ENCODE measurements at regions not wholly inside any gene's neighbourhood (a gene's known extent, or its start where the extent isn't known, plus 50 kb on each side); places are given as distances from the start of the nearest gene placed in this dataset.

DNA sequence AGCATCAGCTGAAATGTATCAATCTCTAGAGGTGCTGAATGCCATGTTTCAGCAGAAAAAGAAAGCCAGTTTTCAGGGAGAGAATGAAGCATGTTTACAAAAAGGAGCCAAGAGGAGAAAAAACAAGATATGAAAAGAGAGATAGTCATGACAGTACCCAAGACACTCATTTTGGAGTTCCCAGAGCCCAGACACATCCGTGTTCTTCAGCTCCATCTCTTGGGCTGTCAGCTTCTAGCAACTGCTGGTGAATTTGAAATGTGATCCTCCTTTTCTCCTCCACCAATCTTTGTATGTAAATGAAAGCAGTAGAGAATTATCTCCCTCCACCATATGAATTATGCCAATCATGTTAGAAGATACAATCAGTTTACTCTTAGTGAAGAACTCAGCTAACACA is 93.0 kb upstream of the SLC25A36 start:
- 4% methylated on average over 1 of the region's 1 CpG for WGBS (ENCODE audit: low lambda C conversion rate)
- H3K9me3 ChIP-seq = no peaks in the 10 kb centered on the region
- no peak for DNase-seq
- no peak overlapping the region for H2AFZ ChIP-seq (ENCODE audit: low read depth)
- peaks cover 0 to 7% of the 10 kb centered on the region in 2 experiments; a peak in 1 of 4 replicates for H3K4me1 ChIP-seq (ENCODE audit: control insufficient read depth in 1 of 2, insufficient read depth in 2 of 2, low read depth in 1 of 2, low read length in 1 of 2)
- no peaks in the 10 kb centered on the region for H4K20me1 ChIP-seq (ENCODE audit: insufficient read depth)
- H3K27me3 ChIP-seq (ENCODE audit: insufficient read depth) = no peaks in the 10 kb centered on the region
- H3K9ac ChIP-seq = no peak overlapping the region
- no peak overlapping the region for H3K4me2 ChIP-seq
- ChIA-PET CTCF (interaction anchor here (0.7 to 1.4 kb wide), 3 partner anchors 16 to 912 kb away, joined by 3 to 5 read pairs (median 3); no protein-coding TSS in a partner anchor), POLR2A (no interaction called here)
- H3K4me3 ChIP-seq (ENCODE audit: low read depth in 2 of 2, low read length in 1 of 2) = no peak overlapping the region
- TF ChIP-seq SMC3 (IDR thresholded peaks at IDR 0.05; ENCODE audit: low read depth, low read length) (no peak), RAD21 (IDR thresholded peaks at IDR 0.05; ENCODE audit: low read length) (0 out of 2 replicates have a peak, but pooled peaks have one; percentile 9), MAX (IDR thresholded peaks at IDR 0.05; ENCODE audit: low read depth) (no peak)
- no peaks in the 10 kb centered on the region for H3K36me3 ChIP-seq (replicated peaks in 1 of 2; ENCODE audit: control insufficient read depth in 1 of 2, insufficient read depth in 2 of 2, low read length in 1 of 2)
- no peaks in the 10 kb centered on the region for H3K9me2 ChIP-seq
- no peaks in the 10 kb centered on the region for H3K79me2 ChIP-seq (ENCODE audit: insufficient read depth)
- no peaks in the 10 kb centered on the region for H3F3A ChIP-seq (replicated peaks; ENCODE audit: insufficient read depth)
- H3K27ac ChIP-seq (ENCODE audit: low read depth in 2 of 2, low read length in 1 of 2) = no peak overlapping the region

DNA sequence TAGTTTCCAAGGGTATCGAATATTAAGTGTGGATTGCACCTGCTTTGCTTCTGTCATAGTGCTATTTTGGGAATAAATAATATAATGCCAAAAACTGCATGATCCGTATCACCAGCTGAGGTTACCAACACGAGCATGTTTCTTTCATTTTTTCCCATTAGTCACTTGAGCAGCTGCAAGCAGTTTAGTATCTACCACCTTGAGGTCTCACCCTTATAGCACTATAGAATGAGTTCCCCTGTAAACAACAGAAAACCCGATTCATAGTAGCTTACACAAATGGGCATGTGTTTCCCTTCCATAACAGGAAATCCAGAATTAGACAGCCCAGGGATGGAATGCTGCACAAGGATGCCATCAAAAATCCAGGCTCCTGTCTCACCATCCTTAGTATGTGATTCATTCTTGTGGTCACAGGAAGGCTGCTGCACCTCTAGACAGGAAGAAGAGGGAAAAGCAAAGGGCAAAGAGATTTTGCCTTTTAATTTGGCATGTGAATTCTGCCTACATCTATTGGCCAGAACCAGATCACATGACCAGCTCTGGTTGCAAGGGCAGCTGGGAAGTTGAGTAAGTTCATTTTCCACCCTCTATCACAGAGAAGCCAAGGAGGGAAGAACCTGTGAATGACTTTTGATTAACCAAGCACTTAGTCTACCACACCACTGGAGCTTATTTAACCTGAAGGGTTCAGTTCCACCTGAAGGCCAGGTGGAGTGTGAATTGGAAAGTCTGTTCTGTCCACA is 91.3 kb upstream of the SLC25A36 start:
- Histone ChIP-seq H3K9me2 (no peaks in the 10 kb centered on the region), H3K79me2 (ENCODE audit: insufficient read depth) (no peaks in the 10 kb centered on the region), H3K9ac (no peak overlapping the region), H2AFZ (ENCODE audit: low read depth) (no peak overlapping the region), H3K27ac (ENCODE audit: low read depth in 2 of 2, low read length in 1 of 2) (no peak overlapping the region), H3K4me1 (ENCODE audit: control insufficient read depth in 1 of 2, insufficient read depth in 2 of 2, low read depth in 1 of 2, low read length in 1 of 2) (peaks cover 0 to 2% of the 10 kb centered on the region in 2 experiments; a peak in 1 of 4 replicates), H3F3A (replicated peaks; ENCODE audit: insufficient read depth) (no peaks in the 10 kb centered on the region), H4K20me1 (ENCODE audit: insufficient read depth) (no peaks in the 10 kb centered on the region), H3K4me2 (no peak overlapping the region), H3K4me3 (ENCODE audit: low read depth in 2 of 2, low read length in 1 of 2) (no peak overlapping the region), H3K9me3 (no peaks in the 10 kb centered on the region), H3K36me3 (replicated peaks in 1 of 2; ENCODE audit: control insufficient read depth in 1 of 2, insufficient read depth in 2 of 2, low read length in 1 of 2) (no peaks in the 10 kb centered on the region), H3K27me3 (ENCODE audit: insufficient read depth) (no peaks in the 10 kb centered on the region)
- TF ChIP-seq RXRA (IDR thresholded peaks at IDR 0.05; ENCODE audit: borderline replicate concordance, low read depth) (no peak), TCF12 (IDR thresholded peaks at IDR 0.05) (no peak), JUND (IDR thresholded peaks at IDR 0.05) (no peak), MAX (IDR thresholded peaks at IDR 0.05; ENCODE audit: low read depth) (no peak), POLR2AphosphoS5 (IDR thresholded peaks at IDR 0.05; ENCODE audit: low read depth, low read length) (no peak), GABPA (IDR thresholded peaks at IDR 0.05; ENCODE audit: low read depth) (no peak), FOXM1 (IDR thresholded peaks at IDR 0.05; ENCODE audit: low read depth) (no peak), SIN3A (IDR thresholded peaks at IDR 0.05; ENCODE audit: borderline replicate concordance, low read depth, low read length) (no peak), GATA2 (CRISPR knock-in tag; IDR thresholded peaks at IDR 0.05) (no peak), YY1 (IDR thresholded peaks at IDR 0.05; ENCODE audit: low read depth) (no peak), RCOR1 (IDR thresholded peaks at IDR 0.05; ENCODE audit: low read length) (no peak), RAD21 (IDR thresholded peaks at IDR 0.05; ENCODE audit: low read length) (no peak), ELF1 (IDR thresholded peaks at IDR 0.05) (no peak), TEAD4 (IDR thresholded peaks at IDR 0.05; ENCODE audit: borderline replicate concordance, insufficient read depth) (no peak), EZH2phosphoT487 (IDR thresholded peaks at IDR 0.05; ENCODE audit: borderline replicate concordance, low read depth) (no peak), SMC3 (IDR thresholded peaks at IDR 0.05; ENCODE audit: low read depth, low read length) (no peak)
- TF ChIP-seq, protein P1, sequence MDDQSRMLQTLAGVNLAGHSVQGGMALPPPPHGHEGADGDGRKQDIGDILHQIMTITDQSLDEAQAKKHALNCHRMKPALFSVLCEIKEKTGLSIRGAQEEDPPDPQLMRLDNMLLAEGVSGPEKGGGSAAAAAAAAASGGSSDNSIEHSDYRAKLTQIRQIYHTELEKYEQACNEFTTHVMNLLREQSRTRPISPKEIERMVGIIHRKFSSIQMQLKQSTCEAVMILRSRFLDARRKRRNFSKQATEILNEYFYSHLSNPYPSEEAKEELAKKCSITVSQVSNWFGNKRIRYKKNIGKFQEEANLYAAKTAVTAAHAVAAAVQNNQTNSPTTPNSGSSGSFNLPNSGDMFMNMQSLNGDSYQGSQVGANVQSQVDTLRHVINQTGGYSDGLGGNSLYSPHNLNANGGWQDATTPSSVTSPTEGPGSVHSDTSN (IDR thresholded peaks at IDR 0.05) = no peak
- TF ChIP-seq, protein P2, sequence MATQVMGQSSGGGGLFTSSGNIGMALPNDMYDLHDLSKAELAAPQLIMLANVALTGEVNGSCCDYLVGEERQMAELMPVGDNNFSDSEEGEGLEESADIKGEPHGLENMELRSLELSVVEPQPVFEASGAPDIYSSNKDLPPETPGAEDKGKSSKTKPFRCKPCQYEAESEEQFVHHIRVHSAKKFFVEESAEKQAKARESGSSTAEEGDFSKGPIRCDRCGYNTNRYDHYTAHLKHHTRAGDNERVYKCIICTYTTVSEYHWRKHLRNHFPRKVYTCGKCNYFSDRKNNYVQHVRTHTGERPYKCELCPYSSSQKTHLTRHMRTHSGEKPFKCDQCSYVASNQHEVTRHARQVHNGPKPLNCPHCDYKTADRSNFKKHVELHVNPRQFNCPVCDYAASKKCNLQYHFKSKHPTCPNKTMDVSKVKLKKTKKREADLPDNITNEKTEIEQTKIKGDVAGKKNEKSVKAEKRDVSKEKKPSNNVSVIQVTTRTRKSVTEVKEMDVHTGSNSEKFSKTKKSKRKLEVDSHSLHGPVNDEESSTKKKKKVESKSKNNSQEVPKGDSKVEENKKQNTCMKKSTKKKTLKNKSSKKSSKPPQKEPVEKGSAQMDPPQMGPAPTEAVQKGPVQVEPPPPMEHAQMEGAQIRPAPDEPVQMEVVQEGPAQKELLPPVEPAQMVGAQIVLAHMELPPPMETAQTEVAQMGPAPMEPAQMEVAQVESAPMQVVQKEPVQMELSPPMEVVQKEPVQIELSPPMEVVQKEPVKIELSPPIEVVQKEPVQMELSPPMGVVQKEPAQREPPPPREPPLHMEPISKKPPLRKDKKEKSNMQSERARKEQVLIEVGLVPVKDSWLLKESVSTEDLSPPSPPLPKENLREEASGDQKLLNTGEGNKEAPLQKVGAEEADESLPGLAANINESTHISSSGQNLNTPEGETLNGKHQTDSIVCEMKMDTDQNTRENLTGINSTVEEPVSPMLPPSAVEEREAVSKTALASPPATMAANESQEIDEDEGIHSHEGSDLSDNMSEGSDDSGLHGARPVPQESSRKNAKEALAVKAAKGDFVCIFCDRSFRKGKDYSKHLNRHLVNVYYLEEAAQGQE (IDR thresholded peaks at IDR 0.05; ENCODE audit: low read depth, low read length) = no peak
- TF ChIP-seq, protein P3, sequence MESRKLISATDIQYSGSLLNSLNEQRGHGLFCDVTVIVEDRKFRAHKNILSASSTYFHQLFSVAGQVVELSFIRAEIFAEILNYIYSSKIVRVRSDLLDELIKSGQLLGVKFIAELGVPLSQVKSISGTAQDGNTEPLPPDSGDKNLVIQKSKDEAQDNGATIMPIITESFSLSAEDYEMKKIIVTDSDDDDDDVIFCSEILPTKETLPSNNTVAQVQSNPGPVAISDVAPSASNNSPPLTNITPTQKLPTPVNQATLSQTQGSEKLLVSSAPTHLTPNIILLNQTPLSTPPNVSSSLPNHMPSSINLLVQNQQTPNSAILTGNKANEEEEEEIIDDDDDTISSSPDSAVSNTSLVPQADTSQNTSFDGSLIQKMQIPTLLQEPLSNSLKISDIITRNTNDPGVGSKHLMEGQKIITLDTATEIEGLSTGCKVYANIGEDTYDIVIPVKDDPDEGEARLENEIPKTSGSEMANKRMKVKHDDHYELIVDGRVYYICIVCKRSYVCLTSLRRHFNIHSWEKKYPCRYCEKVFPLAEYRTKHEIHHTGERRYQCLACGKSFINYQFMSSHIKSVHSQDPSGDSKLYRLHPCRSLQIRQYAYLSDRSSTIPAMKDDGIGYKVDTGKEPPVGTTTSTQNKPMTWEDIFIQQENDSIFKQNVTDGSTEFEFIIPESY (IDR thresholded peaks at IDR 0.05; ENCODE audit: borderline replicate concordance, low read depth) = no peak
- no peak for DNase-seq
- ChIA-PET CTCF (interaction anchor here (1.0 kb wide), 1 partner anchor 10 kb away, joined by 3 read pairs; no protein-coding TSS in a partner anchor), POLR2A (no interaction called here)
- WGBS (ENCODE audit: low lambda C conversion rate) = 13% methylated on average over 4 of the region's 4 CpGs
